RKO (cell line): ENCODE measurements at regions not wholly inside any gene's neighbourhood (a gene's known extent, or its start where the extent isn't known, plus 50 kb on each side); places are given as distances from the start of the nearest gene placed in this dataset.
A peak's percentile ranks its signal among the peaks of the same experiment; 100 is the strongest.

Experiments used
- DNase-seq: peaks from one replicate; pipeline ENCODE4 v3.0.0-alpha.2; 2016; ENCODE audit warnings: low spot score

- DNase-seq, result no peak
Measured at GRCh38 chr18:6465281-6465680, 50.6 kb upstream of the L3MBTL4 start.

GRCh38 chr18:6476190-6476589 is 61.5 kb upstream of the L3MBTL4 start:
- no peak for DNase-seq

- no peak for DNase-seq
Measured at GRCh38 chr18:6476880-6477279, 62.2 kb upstream of the L3MBTL4 start.

- DNase-seq, result no peak
Measured at GRCh38 chr18:6478121-6478520, 63.4 kb upstream of the L3MBTL4 start.

GRCh38 chr18:6479699-6480098 is 65.0 kb upstream of the L3MBTL4 start:
- DNase-seq, result no peak

GRCh38 chr18:6482198-6482977 is 67.7 kb upstream of the L3MBTL4 start:
- DNase-seq, result peak; percentile 7

- no peak for DNase-seq
Measured at GRCh38 chr18:6484659-6485058, 69.9 kb upstream of the L3MBTL4 start.

- no peak for DNase-seq
Measured at GRCh38 chr18:6486313-6486712, 71.6 kb upstream of the L3MBTL4 start.

GRCh38 chr18:6486764-6487426 is 72.2 kb upstream of the L3MBTL4 start:
- DNase-seq, result no peak

GRCh38 chr18:6487968-6488367 is 73.3 kb upstream of the L3MBTL4 start:
- no peak for DNase-seq

GRCh38 chr18:6488956-6489355 is 74.2 kb upstream of the L3MBTL4 start:
- no peak for DNase-seq

- DNase-seq, result no peak
Measured at GRCh38 chr18:6489977-6490376, 75.3 kb upstream of the L3MBTL4 start.

GRCh38 chr18:6493194-6493593 is 78.5 kb upstream of the L3MBTL4 start:
- DNase-seq, result no peak

- no peak for DNase-seq
Measured at GRCh38 chr18:6495536-6495935, 80.8 kb upstream of the L3MBTL4 start.

- DNase-seq, result no peak
Measured at GRCh38 chr18:6497543-6497942, 82.8 kb upstream of the L3MBTL4 start.

- DNase-seq, result no peak
Measured at GRCh38 chr18:6498289-6498856, 83.7 kb upstream of the L3MBTL4 start.

- DNase-seq, result no peak
Measured at GRCh38 chr18:6504605-6505497, 90.1 kb upstream of the L3MBTL4 start.

GRCh38 chr18:6505498-6505875 is 90.8 kb upstream of the L3MBTL4 start:
- DNase-seq, result no peak

GRCh38 chr18:6509417-6509816 is 94.7 kb upstream of the L3MBTL4 start:
- no peak for DNase-seq

GRCh38 chr18:6509832-6510231 is 95.1 kb upstream of the L3MBTL4 start:
- DNase-seq, result no peak

GRCh38 chr18:6520901-6521300 is 106.2 kb upstream of the L3MBTL4 start:
- DNase-seq, result no peak

- DNase-seq, result peak; percentile 20
Measured at GRCh38 chr18:6521803-6522418, 107.2 kb upstream of the L3MBTL4 start.
